GM12878 (cell line): ENCODE measurements at regions not wholly inside any gene's neighbourhood (a gene's known extent, or its start where the extent isn't known, plus 50 kb on each side); places are given as distances from the start of the nearest gene placed in this dataset.

Experiments used
- ATAC-seq: fragments of 200-7000 bp; cut with Tn5 transposase; 3 replicates; pipeline ENCODE4 v1.9.1; 2020; ENCODE audit warnings: mild to moderate bottlenecking, moderate library complexity
- BruUV-seq: library from RNA; stranded (reverse); fragments of 400-500 nt; replicated peaks from 2 replicates; lab custom pipeline; 2021; lab: Mats Ljungman, UMichigan
- CTCF ChIA-PET: fragments of 300-600 bp; sonication (Branson Sonifier 250); formaldehyde crosslinking; extraction: SDS; loops from one replicate; lab custom pipeline; 2021; ENCODE audit warnings: inconsistent platforms; lab: Yijun Ruan, JAX
- POLR2A ChIA-PET: fragments of 350-600 bp; formaldehyde crosslinking; extraction: SDS; loops from one replicate; lab custom pipeline; 2021; ENCODE audit warnings: inconsistent platforms; lab: Charles Lee
- RAD21 ChIA-PET: fragments of 300-600 bp; sonication (Branson Sonifier 250); formaldehyde crosslinking; loops from one replicate; lab custom pipeline; 2023; ENCODE audit warnings: antibody characterized with exemption; ENCODE audit not compliant: unreplicated experiment; lab: Charles Lee
- SMC1A ChIA-PET: fragments of 300-600 bp; sonication (Branson Sonifier 250); formaldehyde crosslinking; loops from one replicate; lab custom pipeline; 2023; ENCODE audit not compliant: unreplicated experiment, uncharacterized antibody; lab: Charles Lee
- DNase-seq: peaks from one replicate; pipeline ENCODE4 v3.0.0-alpha.2; 2011; ENCODE audit warnings: low read depth, low spot score
- FAIRE-seq: peaks from 3 replicates; lab custom pipeline; 2011; peaks lifted over from hg19 to GRCh38; lab: Jason Lieb, UNC
- H2AFZ ChIP-seq: 2 replicates; pipeline ENCODE4 v1.6.0; 2011; ENCODE audit warnings: low read depth, low read length, control low read depth; ENCODE audit not compliant: control insufficient read depth
- H3K27ac ChIP-seq: 2 replicates; pipeline ENCODE4 v1.5.1; 2011; ENCODE audit warnings: control low read depth; ENCODE audit not compliant: control insufficient read depth, insufficient read depth
- H3K27me3 ChIP-seq, 2 experiments: replicated peaks in 1 of 2; 2 replicates each; pipeline versions ENCODE4 v1.6.0 to v1.6.1; 2011; ENCODE audit warnings: low read length in 1 of 2; ENCODE audit not compliant: control insufficient read depth in 2 of 2, insufficient read depth in 2 of 2
- H3K36me3 ChIP-seq, 2 experiments: 2 replicates each; pipeline ENCODE4 v1.5.1; 2011; ENCODE audit warnings: low read length in 1 of 2; ENCODE audit not compliant: control insufficient read depth in 2 of 2, insufficient read depth in 2 of 2
- H3K4me1 ChIP-seq: 2 replicates; pipeline ENCODE4 v1.6.1; 2011; ENCODE audit warnings: mild to moderate bottlenecking, low read length, moderate library complexity, mixed read lengths; ENCODE audit not compliant: control insufficient read depth, insufficient read depth
- H3K4me2 ChIP-seq: 2 replicates; pipeline ENCODE4 v1.6.0; 2011; ENCODE audit warnings: control low read depth; ENCODE audit not compliant: control insufficient read depth, insufficient read depth
- H3K4me3 ChIP-seq: fragments of 200-600 bp; sonication (generic); 2 replicates; pipeline ENCODE4 v1.5.1; 2016
- H3K79me2 ChIP-seq: 2 replicates; pipeline ENCODE4 v1.6.0; 2011; ENCODE audit warnings: low read length; ENCODE audit not compliant: control insufficient read depth, insufficient read depth
- H3K9ac ChIP-seq: 2 replicates; pipeline ENCODE4 v1.8.0; 2011; ENCODE audit warnings: low read length, control low read depth, mixed read lengths; ENCODE audit not compliant: control insufficient read depth, insufficient read depth
- H3K9me3 ChIP-seq: replicated peaks from 3 replicates; pipeline ENCODE4 v1.5.1; 2011; ENCODE audit warnings: mild to moderate bottlenecking, low read length; ENCODE audit not compliant: control insufficient read depth, insufficient read depth
- H4K20me1 ChIP-seq: 2 replicates; pipeline ENCODE4 v1.6.0; 2011; ENCODE audit not compliant: control insufficient read depth, insufficient read depth
- CBX5 ChIP-seq: sonication (generic); IDR thresholded peaks from 2 replicates; pipeline ENCODE4 v1.6.1; 2016; ENCODE audit warnings: low read depth, moderate library complexity, mild to moderate bottlenecking, inconsistent platforms
- CUX1 ChIP-seq: IDR thresholded peaks from 2 replicates; pipeline ENCODE4 v1.6.1; 2012; ENCODE audit warnings: improper control_type of control experiment, low read depth, low read length; ENCODE audit not compliant: insufficient replicate concordance
- FOS ChIP-seq: IDR thresholded peaks from 3 replicates; pipeline ENCODE4 v1.6.1; 2011; ENCODE audit warnings: borderline replicate concordance; ENCODE audit not compliant: insufficient read length; ENCODE audit errors: extremely low read depth
- GATAD2B ChIP-seq: fragments of 450-650 bp; conservative IDR thresholded peaks from 2 replicates; pipeline ENCODE4 v1.6.1; 2017; ENCODE audit warnings: low read depth, mild to moderate bottlenecking, moderate library complexity
- MYB ChIP-seq: fragments of 150-350 bp; IDR thresholded peaks from 2 replicates; pipeline ENCODE4 v1.6.1; 2014; ENCODE audit warnings: mild to moderate bottlenecking, low read depth, low read length, borderline replicate concordance
- MYC ChIP-seq: IDR thresholded peaks from 2 replicates; pipeline ENCODE4 v1.6.1; 2011; ENCODE audit warnings: mild to moderate bottlenecking, low read length, moderate library complexity, inconsistent platforms; ENCODE audit not compliant: insufficient read depth, insufficient replicate concordance, insufficient read length, severe bottlenecking
- POLR2AphosphoS5 ChIP-seq: IDR thresholded peaks from 2 replicates; pipeline ENCODE4 v1.6.1; 2011; ENCODE audit warnings: mild to moderate bottlenecking, low read length, inconsistent platforms
- RFX5 ChIP-seq: IDR thresholded peaks from 2 replicates; pipeline ENCODE4 v1.6.1; 2011; ENCODE audit warnings: low read depth, low read length, improper control_type of control experiment
- SMC3 ChIP-seq: IDR thresholded peaks from 2 replicates; pipeline ENCODE4 v1.6.1; 2011; ENCODE audit warnings: low read length, improper control_type of control experiment, borderline replicate concordance
- STAT3 ChIP-seq: IDR thresholded peaks from 2 replicates; pipeline ENCODE4 v1.6.1; 2011; ENCODE audit warnings: low read depth, low read length, improper control_type of control experiment
- TCF3 ChIP-seq: IDR thresholded peaks from 2 replicates; pipeline ENCODE4 v1.6.1; 2012; ENCODE audit warnings: low read depth, mild to moderate bottlenecking, low read length, borderline replicate concordance; ENCODE audit not compliant: insufficient read depth
- USF2 ChIP-seq: IDR thresholded peaks from 2 replicates; pipeline ENCODE4 v1.6.1; 2011; ENCODE audit warnings: low read depth, low read length, improper control_type of control experiment, borderline replicate concordance
- YY1 ChIP-seq: IDR thresholded peaks from 2 replicates; pipeline ENCODE4 v1.6.1; 2011; ENCODE audit warnings: low read depth, mild to moderate bottlenecking, low read length
- ZNF274 ChIP-seq: IDR thresholded peaks from one replicate; pipeline ENCODE4 v1.8.0; 2011; ENCODE audit not compliant: insufficient read length, insufficient read depth
- WGBS: methylation state at CpG from one replicate; pipeline ENCODE4 v1.1.6; 2016; ENCODE audit warnings: low lambda C conversion rate; ENCODE audit not compliant: insufficient replicate concordance, insufficient coverage; ENCODE audit errors: missing lambda C conversion rate; 5-methylcytosine and 5-hydroxymethylcytosine counted together
- in situ Hi-C: fragments of 300-500 bp; cut with MboI; formaldehyde crosslinking; loops from 9 replicates; pipeline ENCODE4 v1.14.3; 2018; ENCODE audit warnings: mixed read lengths
- intact Hi-C: fragments of 100-400 bp; cut with micrococcal nuclease; formaldehyde crosslinking; loops from one replicate; pipeline ENCODE4 v1.14.2; 2022; ENCODE audit not compliant: unreplicated experiment
- TF ChIP-seq, protein P1 (sequence below): fragments of 450-650 bp; conservative IDR thresholded peaks from 2 replicates; pipeline ENCODE4 v1.6.1; 2017; ENCODE audit warnings: mild to moderate bottlenecking, moderate library complexity

GRCh38 chr11:87753143-87753542 lies 422.1 kb downstream of the RAB38 start:
- ChIA-PET POLR2A (no interaction called here), RAD21 (no interaction called here), CTCF (no interaction called here), SMC1A (interaction anchor here (0.6 kb wide), 1 partner anchor 259 kb away, joined by 3 read pairs; no protein-coding TSS in a partner anchor)
- intact Hi-C loops, result no loop called here
- no peak overlapping the region for H3K4me3 ChIP-seq
- no peak overlapping the region for H3K27ac ChIP-seq
- H4K20me1 ChIP-seq, result no peaks in the 10 kb centered on the region; the same call in 1 of the 2 replicates
- no peaks in the 10 kb centered on the region for H3K4me1 ChIP-seq
- no peaks in the 10 kb centered on the region for H3K9me3 ChIP-seq
- no TSS peak for BruUV-seq
- H2AFZ ChIP-seq, result no peak overlapping the region
- no peak overlapping the region for H3K9ac ChIP-seq
- ATAC-seq (no peak), FAIRE-seq (no peak), DNase-seq (no peak)
- in situ Hi-C loops, result no loop called here
- no peak for TF ChIP-seq MYB
- no peak for TF ChIP-seq MYC
- TF ChIP-seq ZNF274, result no peak
- TF ChIP-seq USF2, result no peak
- no peak for TF ChIP-seq TCF3
- TF ChIP-seq STAT3, result no peak
- TF ChIP-seq CUX1, result no peak
- no peak for TF ChIP-seq SMC3
- TF ChIP-seq RFX5, result no peak
- TF ChIP-seq CBX5, result no peak
- TF ChIP-seq YY1, result no peak
- TF ChIP-seq POLR2AphosphoS5, result no peak
- no peak for TF ChIP-seq FOS
- TF ChIP-seq GATAD2B, result no peak
- TF ChIP-seq, protein P1, sequence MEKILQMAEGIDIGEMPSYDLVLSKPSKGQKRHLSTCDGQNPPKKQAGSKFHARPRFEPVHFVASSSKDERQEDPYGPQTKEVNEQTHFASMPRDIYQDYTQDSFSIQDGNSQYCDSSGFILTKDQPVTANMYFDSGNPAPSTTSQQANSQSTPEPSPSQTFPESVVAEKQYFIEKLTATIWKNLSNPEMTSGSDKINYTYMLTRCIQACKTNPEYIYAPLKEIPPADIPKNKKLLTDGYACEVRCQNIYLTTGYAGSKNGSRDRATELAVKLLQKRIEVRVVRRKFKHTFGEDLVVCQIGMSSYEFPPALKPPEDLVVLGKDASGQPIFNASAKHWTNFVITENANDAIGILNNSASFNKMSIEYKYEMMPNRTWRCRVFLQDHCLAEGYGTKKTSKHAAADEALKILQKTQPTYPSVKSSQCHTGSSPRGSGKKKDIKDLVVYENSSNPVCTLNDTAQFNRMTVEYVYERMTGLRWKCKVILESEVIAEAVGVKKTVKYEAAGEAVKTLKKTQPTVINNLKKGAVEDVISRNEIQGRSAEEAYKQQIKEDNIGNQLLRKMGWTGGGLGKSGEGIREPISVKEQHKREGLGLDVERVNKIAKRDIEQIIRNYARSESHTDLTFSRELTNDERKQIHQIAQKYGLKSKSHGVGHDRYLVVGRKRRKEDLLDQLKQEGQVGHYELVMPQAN, result no peak
- WGBS, result 8% methylated on average over 2 of the region's 2 CpGs
- no peaks in the 10 kb centered on the region for H3K36me3 ChIP-seq
- no peaks in the 10 kb centered on the region for H3K79me2 ChIP-seq
- no peaks in the 10 kb centered on the region for H3K27me3 ChIP-seq
- no peak overlapping the region for H3K4me2 ChIP-seq
